ENCODE measurements at regions not wholly inside any gene's neighbourhood (a gene's known extent, or its start where the extent isn't known, plus 50 kb on each side); places are given as distances from the start of the nearest gene placed in this dataset.

- no peak for TF ChIP-seq POLR2A (IDR thresholded peaks at IDR 0.05; ENCODE audit: low read depth, low read length)
- TF ChIP-seq POLR2AphosphoS5 (IDR thresholded peaks at IDR 0.05; ENCODE audit: low read depth, low read length): no peak
- no peak for TF ChIP-seq TAF1 (IDR thresholded peaks at IDR 0.05; ENCODE audit: borderline replicate concordance, low read depth, low read length)
Observed at GRCh38 chr16:51404386-51404785, 253.3 kb upstream of the SALL1 start.

Data from GM12892 (cell line).